ENCODE measurements at regions not wholly inside any gene's neighbourhood (a gene's known extent, or its start where the extent isn't known, plus 50 kb on each side); places are given as distances from the start of the nearest gene placed in this dataset.

DNA sequence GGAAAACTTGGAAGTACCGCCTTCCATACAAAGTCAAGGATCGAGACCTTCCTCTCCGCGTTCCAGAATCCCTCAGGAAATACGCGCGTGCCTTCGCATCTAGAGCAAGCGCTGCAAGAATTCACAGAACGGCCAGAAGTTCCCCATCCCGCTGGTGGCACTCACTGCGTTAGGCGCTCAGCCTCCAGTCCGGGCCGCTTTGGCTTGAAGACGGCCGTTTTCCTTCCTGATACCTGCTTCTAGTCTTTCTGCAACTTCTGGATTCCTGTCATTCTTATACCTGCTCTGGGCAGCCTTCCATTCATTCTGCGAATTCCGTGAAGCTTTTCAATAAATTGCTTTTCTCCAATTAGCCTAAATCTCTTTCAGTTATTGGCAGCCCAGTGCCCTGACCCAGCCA is 896.4 kb downstream of the TRIML1 start:
- no peak overlapping the region for H3K4me3 ChIP-seq (ENCODE audit: low read depth, low read length)
- DNase-seq (ENCODE audit: low read depth) = no peak
- TF ChIP-seq, protein P1, sequence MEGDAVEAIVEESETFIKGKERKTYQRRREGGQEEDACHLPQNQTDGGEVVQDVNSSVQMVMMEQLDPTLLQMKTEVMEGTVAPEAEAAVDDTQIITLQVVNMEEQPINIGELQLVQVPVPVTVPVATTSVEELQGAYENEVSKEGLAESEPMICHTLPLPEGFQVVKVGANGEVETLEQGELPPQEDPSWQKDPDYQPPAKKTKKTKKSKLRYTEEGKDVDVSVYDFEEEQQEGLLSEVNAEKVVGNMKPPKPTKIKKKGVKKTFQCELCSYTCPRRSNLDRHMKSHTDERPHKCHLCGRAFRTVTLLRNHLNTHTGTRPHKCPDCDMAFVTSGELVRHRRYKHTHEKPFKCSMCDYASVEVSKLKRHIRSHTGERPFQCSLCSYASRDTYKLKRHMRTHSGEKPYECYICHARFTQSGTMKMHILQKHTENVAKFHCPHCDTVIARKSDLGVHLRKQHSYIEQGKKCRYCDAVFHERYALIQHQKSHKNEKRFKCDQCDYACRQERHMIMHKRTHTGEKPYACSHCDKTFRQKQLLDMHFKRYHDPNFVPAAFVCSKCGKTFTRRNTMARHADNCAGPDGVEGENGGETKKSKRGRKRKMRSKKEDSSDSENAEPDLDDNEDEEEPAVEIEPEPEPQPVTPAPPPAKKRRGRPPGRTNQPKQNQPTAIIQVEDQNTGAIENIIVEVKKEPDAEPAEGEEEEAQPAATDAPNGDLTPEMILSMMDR (conservative IDR thresholded peaks at IDR 0.05; ENCODE audit: low read depth, low read length) = no peak

DNA sequence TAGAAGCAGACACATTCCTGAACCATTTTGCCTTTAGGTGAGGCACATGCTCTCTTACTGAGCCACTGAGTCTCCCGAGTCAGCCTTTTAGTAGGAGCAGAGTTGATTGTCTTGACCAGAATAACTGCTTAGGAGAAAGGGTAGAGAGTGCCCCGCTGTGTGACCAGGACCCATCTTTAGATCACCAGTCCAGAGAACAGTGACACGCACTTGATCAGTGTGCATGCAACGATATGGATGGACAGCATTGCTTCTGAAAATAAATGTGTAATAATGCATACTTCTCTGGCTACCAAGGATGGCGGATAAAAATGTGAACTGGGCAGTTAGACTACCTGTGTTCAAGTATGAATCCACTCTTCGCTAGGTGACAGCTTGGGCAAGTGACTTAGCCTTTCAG is 897.7 kb downstream of the TRIML1 start:
- H3K4me3 ChIP-seq (ENCODE audit: low read depth, low read length) = no peak overlapping the region
- TF ChIP-seq, protein P1 (conservative IDR thresholded peaks at IDR 0.05; ENCODE audit: low read depth, low read length) = no peak
- no peak for DNase-seq (ENCODE audit: low read depth)

DNA sequence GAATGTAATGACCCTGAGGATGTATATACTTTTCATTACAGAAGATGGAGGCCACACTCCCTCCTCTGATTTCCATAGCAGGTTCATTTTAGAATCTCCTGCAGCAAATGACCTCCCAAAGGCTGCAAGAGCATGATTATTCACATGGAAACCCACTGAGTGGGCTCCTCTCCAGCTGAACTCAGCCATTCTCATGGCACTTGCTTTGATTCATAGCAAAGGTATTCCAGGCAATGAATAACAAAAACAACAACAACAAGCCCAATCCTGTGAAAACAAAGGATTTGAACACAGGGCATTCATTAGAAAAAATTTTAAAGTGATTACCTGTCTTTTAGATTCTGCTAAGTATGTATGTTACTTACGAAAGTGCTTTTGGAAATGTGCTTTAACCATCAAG is 894.0 kb upstream of the FRG1 start:
- TF ChIP-seq, protein P1 (conservative IDR thresholded peaks at IDR 0.05; ENCODE audit: low read depth, low read length) = no peak
- no peak for DNase-seq (ENCODE audit: low read depth)
- no peak overlapping the region for H3K4me3 ChIP-seq (ENCODE audit: low read depth, low read length)

DNA sequence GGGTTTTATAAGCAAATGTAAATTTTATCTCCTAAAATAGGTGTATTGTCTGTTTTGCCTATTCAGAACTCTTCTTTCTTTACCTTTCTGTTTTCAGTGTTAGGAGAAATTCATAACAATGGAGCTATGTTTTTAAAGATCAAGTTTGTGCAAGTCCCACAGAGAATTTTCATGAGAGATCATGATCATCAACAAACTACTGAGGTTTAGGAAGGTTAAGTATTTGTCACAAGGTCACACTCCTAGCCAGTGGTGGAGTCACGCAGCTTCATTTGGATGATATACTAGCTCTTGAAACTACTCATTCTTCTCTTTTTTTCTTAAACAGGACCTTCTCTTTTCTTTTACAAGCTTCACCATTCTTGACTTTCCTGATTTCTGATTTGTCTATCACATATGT is 892.6 kb upstream of the FRG1 start:
- TF ChIP-seq, protein P1 (conservative IDR thresholded peaks at IDR 0.05; ENCODE audit: low read depth, low read length) = no peak
- H3K4me3 ChIP-seq (ENCODE audit: low read depth, low read length) = no peak overlapping the region
- DNase-seq (ENCODE audit: low read depth) = no peak

DNA sequence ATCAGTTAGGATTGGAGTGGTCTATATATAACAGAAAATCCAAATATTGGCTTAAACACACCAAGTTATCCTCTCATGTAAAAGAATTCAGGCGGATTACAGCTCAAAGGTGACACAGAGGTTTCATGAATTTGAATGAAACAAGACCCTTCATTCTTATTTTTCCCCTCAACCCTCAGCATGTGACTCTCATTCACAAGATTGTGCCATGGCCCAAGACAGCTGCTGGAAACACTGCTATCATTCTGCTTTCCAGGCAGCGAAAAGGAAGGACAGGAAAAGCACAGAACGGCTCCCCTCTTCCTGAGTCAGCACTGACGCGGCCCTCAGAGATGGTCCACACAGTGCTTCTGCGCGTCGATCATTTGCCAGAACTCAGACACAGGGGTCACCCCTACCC is 891.0 kb upstream of the FRG1 start:
- no peak for DNase-seq (ENCODE audit: low read depth)
- TF ChIP-seq, protein P1 (conservative IDR thresholded peaks at IDR 0.05; ENCODE audit: low read depth, low read length) = no peak
- no peak overlapping the region for H3K4me3 ChIP-seq (ENCODE audit: low read depth, low read length)

DNA sequence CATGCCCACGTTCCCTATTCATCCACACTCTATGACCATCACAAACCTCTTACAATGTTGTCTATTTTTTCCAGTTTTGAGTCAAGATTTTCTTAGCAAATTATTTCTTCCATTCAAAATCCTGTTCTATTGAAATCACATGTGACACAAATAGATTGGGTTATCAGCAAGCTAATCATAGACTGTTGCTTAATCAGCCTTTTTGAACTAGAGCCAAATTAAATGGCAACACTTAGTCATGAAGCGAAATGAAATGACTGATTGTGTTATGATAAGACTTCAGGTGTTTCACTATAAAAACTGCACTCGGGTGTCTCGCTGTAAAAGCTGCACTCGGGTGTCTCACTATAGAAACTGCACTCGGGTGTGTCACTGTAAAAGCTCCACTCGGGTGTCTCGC is 890.0 kb upstream of the FRG1 start:
- TF ChIP-seq, protein P1 (conservative IDR thresholded peaks at IDR 0.05; ENCODE audit: low read depth, low read length) = no peak
- DNase-seq (ENCODE audit: low read depth) = no peak
- no peak overlapping the region for H3K4me3 ChIP-seq (ENCODE audit: low read depth, low read length)

DNA sequence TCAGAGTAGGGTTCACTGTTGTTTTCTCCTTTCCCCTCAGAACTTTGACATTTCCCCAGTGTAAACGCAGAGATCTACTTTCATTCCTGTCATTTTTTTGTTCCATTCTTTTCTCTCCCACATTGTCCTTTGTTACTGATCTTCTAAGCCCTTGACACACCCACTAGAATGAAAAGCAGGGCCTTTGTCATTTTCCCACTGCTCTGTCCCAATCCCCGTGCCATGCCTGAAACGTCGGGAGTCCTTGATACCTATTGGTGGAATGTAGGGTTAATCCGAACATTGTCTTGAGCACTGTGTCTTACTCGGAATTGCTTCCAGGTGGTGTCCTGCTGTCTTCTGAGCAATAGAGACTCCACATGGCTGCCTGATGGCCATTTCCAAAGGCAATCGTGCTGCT is 887.1 kb upstream of the FRG1 start:
- no peak for DNase-seq (ENCODE audit: low read depth)
- TF ChIP-seq, protein P1 (conservative IDR thresholded peaks at IDR 0.05; ENCODE audit: low read depth, low read length) = no peak
- no peak overlapping the region for H3K4me3 ChIP-seq (ENCODE audit: low read depth, low read length)
